GM19043 (cell line): ENCODE measurements at regions not wholly inside any gene's neighbourhood (a gene's known extent, or its start where the extent isn't known, plus 50 kb on each side); places are given as distances from the start of the nearest gene placed in this dataset.

Experiments used
- ATAC-seq: cut with Tn5 transposase; IDR thresholded peaks from one replicate; pipeline ENCODE4 v1.9.1; 2021; ENCODE audit warnings: low read depth; ENCODE audit not compliant: unreplicated experiment

- no peak for ATAC-seq
Measured at GRCh38 chr4:136636155-136636554, 896.1 kb downstream of the PCDH18 start.

GRCh38 chr4:136634121-136634520 is 898.2 kb downstream of the PCDH18 start:
- no peak for ATAC-seq

- no peak for ATAC-seq
Measured at GRCh38 chr4:136599890-136600289, 932.4 kb downstream of the PCDH18 start.

GRCh38 chr4:136590440-136590839 is 941.9 kb downstream of the PCDH18 start:
- ATAC-seq, result no peak

GRCh38 chr4:136583567-136583966 is 948.7 kb downstream of the PCDH18 start:
- no peak for ATAC-seq

- no peak for ATAC-seq
Measured at GRCh38 chr4:136581119-136581518, 951.2 kb downstream of the PCDH18 start.

GRCh38 chr4:136575146-136575545 is 957.1 kb downstream of the PCDH18 start:
- no peak for ATAC-seq

- no peak for ATAC-seq
Measured at GRCh38 chr4:136573460-136573859, 958.8 kb downstream of the PCDH18 start.

GRCh38 chr4:136571315-136571714 is 961.0 kb downstream of the PCDH18 start:
- no peak for ATAC-seq

GRCh38 chr4:136562834-136563233 is 969.5 kb downstream of the PCDH18 start:
- ATAC-seq, result no peak

- ATAC-seq, result no peak
Measured at GRCh38 chr4:136558940-136559494, 973.3 kb downstream of the PCDH18 start.

- ATAC-seq, result no peak
Measured at GRCh38 chr4:136557396-136557795, 974.9 kb downstream of the PCDH18 start.

- no peak for ATAC-seq
Measured at GRCh38 chr4:136554033-136554432, 978.3 kb downstream of the PCDH18 start.

GRCh38 chr4:136551753-136552152 is 980.5 kb downstream of the PCDH18 start:
- ATAC-seq, result no peak

- ATAC-seq, result no peak
Measured at GRCh38 chr4:136540747-136541146, 991.5 kb downstream of the PCDH18 start.

- no peak for ATAC-seq
Measured at GRCh38 chr4:136528131-136528530, 1004.2 kb downstream of the PCDH18 start.

GRCh38 chr4:136526517-136526916 is 1005.8 kb downstream of the PCDH18 start:
- no peak for ATAC-seq

- ATAC-seq, result no peak
Measured at GRCh38 chr4:136524039-136524438, 1008.3 kb downstream of the PCDH18 start.

- ATAC-seq, result no peak
Measured at GRCh38 chr4:136516371-136516770, 1015.9 kb downstream of the PCDH18 start.

GRCh38 chr4:136505020-136505419 is 1027.3 kb downstream of the PCDH18 start:
- ATAC-seq, result no peak

- ATAC-seq, result no peak
Measured at GRCh38 chr4:136495851-136496250, 1036.4 kb downstream of the PCDH18 start.

GRCh38 chr4:136495076-136495475 is 1037.2 kb downstream of the PCDH18 start:
- ATAC-seq, result no peak

- no peak for ATAC-seq
Measured at GRCh38 chr4:136489101-136489500, 1043.2 kb downstream of the PCDH18 start.
